ENCODE measurements at regions not wholly inside any gene's neighbourhood (a gene's known extent, or its start where the extent isn't known, plus 50 kb on each side); places are given as distances from the start of the nearest gene placed in this dataset.

GRCh38 chr2:237150186-237150585 lies 64.5 kb downstream of the COPS8 start:
- no peak for DNase-seq

GRCh38 chr2:237150831-237151375 lies 65.2 kb downstream of the COPS8 start:
- no peak for DNase-seq

GRCh38 chr2:237152361-237152760 lies 66.7 kb downstream of the COPS8 start:
- no peak for DNase-seq

GRCh38 chr2:237153181-237153580 lies 67.5 kb downstream of the COPS8 start:
- no peak for DNase-seq

GRCh38 chr2:237154082-237154638 lies 68.5 kb downstream of the COPS8 start:
- peak; percentile 46 for DNase-seq

- DNase-seq: no peak
These were observed 69.5 kb downstream of the COPS8 start for GRCh38 chr2:237154884-237155851.

GRCh38 chr2:237156031-237156856 lies 70.6 kb downstream of the COPS8 start:
- no peak for DNase-seq

GRCh38 chr2:237156857-237157779 lies 71.4 kb downstream of the COPS8 start:
- DNase-seq: no peak

GRCh38 chr2:237157780-237158102 lies 72.1 kb downstream of the COPS8 start:
- no peak for DNase-seq

GRCh38 chr2:237158194-237158593 lies 72.5 kb downstream of the COPS8 start:
- no peak for DNase-seq

GRCh38 chr2:237159006-237159911 lies 73.6 kb downstream of the COPS8 start:
- no peak for DNase-seq

GRCh38 chr2:237160271-237160919 lies 74.7 kb downstream of the COPS8 start:
- no peak for DNase-seq

GRCh38 chr2:237161189-237161588 lies 75.5 kb downstream of the COPS8 start:
- DNase-seq: no peak

GRCh38 chr2:237162959-237163358 lies 77.3 kb downstream of the COPS8 start:
- DNase-seq: no peak

GRCh38 chr2:237164474-237165042 lies 78.9 kb downstream of the COPS8 start:
- DNase-seq: no peak

- no peak for DNase-seq
These were observed 80.0 kb downstream of the COPS8 start for GRCh38 chr2:237165405-237166276.

GRCh38 chr2:237167038-237167437 lies 81.3 kb downstream of the COPS8 start:
- no peak for DNase-seq

- no peak for DNase-seq
These were observed 82.2 kb downstream of the COPS8 start for GRCh38 chr2:237167934-237168333.

Data from left kidney (tissue), 1 donor.